H1 (cell line): ENCODE measurements at regions not wholly inside any gene's neighbourhood (a gene's known extent, or its start where the extent isn't known, plus 50 kb on each side); places are given as distances from the start of the nearest gene placed in this dataset.

Source experiments
- CTCF ChIA-PET: fragments of 300-600 bp; sonication (Branson Sonifier 250); formaldehyde crosslinking; loops from one replicate; lab custom pipeline; 2021; ENCODE audit not compliant: partially characterized antibody; lab: Charles Lee
- POLR2A ChIA-PET: fragments of 300-600 bp; sonication (Branson Sonifier 250); formaldehyde crosslinking; loops from one replicate; lab custom pipeline; 2021; ENCODE audit warnings: inconsistent platforms; ENCODE audit not compliant: partially characterized antibody; lab: Charles Lee
- DNase-seq, 2 experiments: peaks; one replicate each; pipeline versions ENCODE4 v3.0.0 to v3.0.0-alpha.2; 2010 to 2022; ENCODE audit warnings: low spot score in 2 of 2, low read depth in 1 of 2, mixed read lengths in 1 of 2
- FAIRE-seq: peaks from 2 replicates; lab custom pipeline; 2011; peaks lifted over from hg19 to GRCh38; lab: Jason Lieb, UNC
- H2AFZ ChIP-seq: 2 replicates; pipeline ENCODE4 v1.8.1; 2012; ENCODE audit warnings: low read length, inconsistent platforms
- H2AK5ac ChIP-seq: 2 replicates; pipeline ENCODE4 v1.6.1; 2013; ENCODE audit warnings: low read depth, low read length
- H2BK120ac ChIP-seq: replicated peaks from 2 replicates; pipeline ENCODE3; 2013; ENCODE audit warnings: low read depth, low read length, inconsistent platforms
- H2BK12ac ChIP-seq: 2 replicates; pipeline ENCODE4 v1.6.1; 2013; ENCODE audit warnings: low read depth, low read length
- H2BK15ac ChIP-seq: 2 replicates; pipeline ENCODE4 v1.6.1; 2013; ENCODE audit warnings: low read length
- H2BK20ac ChIP-seq: 2 replicates; pipeline ENCODE4 v1.6.1; 2013; ENCODE audit warnings: low read length
- H2BK5ac ChIP-seq: 2 replicates; pipeline ENCODE4 v1.6.1; 2013; ENCODE audit warnings: low read depth, low read length
- H3K14ac ChIP-seq: 2 replicates; pipeline ENCODE4 v1.6.1; 2013; ENCODE audit warnings: inconsistent platforms; ENCODE audit not compliant: insufficient read length
- H3K18ac ChIP-seq: 2 replicates; pipeline ENCODE4 v1.6.1; 2013; ENCODE audit warnings: low read length; ENCODE audit errors: extremely low read depth
- H3K23ac ChIP-seq: 2 replicates; pipeline ENCODE4 v1.6.1; 2013; ENCODE audit warnings: inconsistent platforms; ENCODE audit not compliant: insufficient read length
- H3K23me2 ChIP-seq: 2 replicates; pipeline ENCODE4 v1.6.1; 2013; ENCODE audit warnings: low read depth, low read length
- H3K27ac ChIP-seq: 2 replicates; pipeline ENCODE4 v1.6.1; 2011; ENCODE audit warnings: low read depth, low read length, inconsistent platforms
- H3K27me3 ChIP-seq, 4 experiments: replicated peaks in 1 of 4; 1 replicate in 1 of 4; 2 replicates in 3 of 4; pipeline versions ENCODE4 v1.6.1 to v1.8.1; 2011 to 2013; ENCODE audit warnings: low read length in 3 of 4, mild to moderate bottlenecking in 3 of 4, inconsistent platforms in 2 of 4, mixed read lengths in 2 of 4, moderate library complexity in 1 of 4; ENCODE audit not compliant: control insufficient read depth in 3 of 4, insufficient read depth in 3 of 4; ENCODE audit errors: extremely low read depth in 1 of 4
- H3K36me3 ChIP-seq, 4 experiments: 2 replicates each; pipeline versions ENCODE4 v1.6.1 to v1.8.1; 2011 to 2013; ENCODE audit warnings: mild to moderate bottlenecking in 4 of 4, low read length in 3 of 4, moderate library complexity in 2 of 4, control low read depth in 1 of 4, inconsistent platforms in 1 of 4; ENCODE audit not compliant: insufficient read depth in 4 of 4, control insufficient read depth in 2 of 4
- H3K4ac ChIP-seq: replicated peaks from 2 replicates; pipeline ENCODE3; 2013; ENCODE audit warnings: low read length, low read depth, mixed read lengths, inconsistent platforms; ENCODE audit not compliant: insufficient read length
- H3K4me1 ChIP-seq, 4 experiments: replicated peaks in 1 of 4; 1 replicate in 1 of 4; 2 replicates in 3 of 4; pipeline versions ENCODE4 v1.6.1 to v1.8.1; 2011 to 2013; ENCODE audit warnings: low read length in 3 of 4, inconsistent platforms in 2 of 4, mixed read lengths in 1 of 4; ENCODE audit not compliant: insufficient read depth in 4 of 4, control insufficient read depth in 3 of 4
- H3K4me2 ChIP-seq, 2 experiments: 2 replicates each; pipeline versions ENCODE4 v1.6.1 to v1.8.1; 2011 to 2013; ENCODE audit warnings: low read depth in 2 of 2, low read length in 2 of 2, control low read depth in 1 of 2, inconsistent platforms in 1 of 2, mild to moderate bottlenecking in 1 of 2; ENCODE audit not compliant: insufficient read depth in 1 of 2
- H3K4me3 ChIP-seq, 4 experiments: fragments of 200-600, 300-600 bp in 1 of 4; sonication (generic), shearing (Covaris generic), sonication (Bioruptor Twin) in 1 of 4; 2 replicates each; pipeline versions ENCODE4 v1.5.1 to v1.8.1; 2011 to 2016; ENCODE audit warnings: low read length in 4 of 4, low read depth in 3 of 4, control low read depth in 2 of 4, inconsistent platforms in 2 of 4, mild to moderate bottlenecking in 2 of 4, mixed read lengths in 1 of 4, moderate library complexity in 1 of 4; ENCODE audit not compliant: insufficient read depth in 2 of 4; ENCODE audit errors: extremely low read depth in 1 of 4
- H3K56ac ChIP-seq: replicated peaks from 2 replicates; pipeline ENCODE3; 2013; ENCODE audit warnings: low read depth, mild to moderate bottlenecking, mixed read lengths, low read length, inconsistent platforms; ENCODE audit not compliant: insufficient read length
- H3K79me1 ChIP-seq: 2 replicates; pipeline ENCODE4 v1.6.1; 2013; ENCODE audit warnings: low read depth, low read length, control low read depth
- H3K79me2 ChIP-seq, 2 experiments: 2 replicates each; pipeline versions ENCODE4 v1.6.1 to v1.8.1; 2012 to 2013; ENCODE audit warnings: low read length in 2 of 2, mild to moderate bottlenecking in 2 of 2, inconsistent platforms in 1 of 2; ENCODE audit not compliant: insufficient read depth in 2 of 2, control insufficient read depth in 1 of 2
- H3K9ac ChIP-seq, 4 experiments: replicated peaks in 1 of 4; 1 replicate in 1 of 4; 2 replicates in 3 of 4; pipeline versions ENCODE4 v1.6.1 to v1.8.1; 2011 to 2013; ENCODE audit warnings: low read depth in 3 of 4, low read length in 3 of 4, control low read depth in 2 of 4, mild to moderate bottlenecking in 2 of 4, moderate library complexity in 2 of 4, inconsistent platforms in 1 of 4; ENCODE audit errors: extremely low read depth in 1 of 4
- H3K9me3 ChIP-seq, 2 experiments: 2 replicates each; pipeline versions ENCODE4 v1.6.1 to v1.8.1; 2012 to 2013; ENCODE audit warnings: mild to moderate bottlenecking in 2 of 2, moderate library complexity in 2 of 2, control low read depth in 1 of 2, inconsistent platforms in 1 of 2, low read depth in 1 of 2, low read length in 1 of 2, mixed read lengths in 1 of 2; ENCODE audit not compliant: insufficient read depth in 2 of 2
- H4K20me1 ChIP-seq, 2 experiments: replicated peaks in 1 of 2; 2 replicates each; pipeline versions ENCODE3 to v1.8.1; 2011 to 2013; ENCODE audit warnings: inconsistent platforms in 2 of 2, low read length in 2 of 2, mild to moderate bottlenecking in 1 of 2; ENCODE audit not compliant: insufficient read depth in 2 of 2, control insufficient read depth in 1 of 2
- H4K5ac ChIP-seq: 2 replicates; pipeline ENCODE4 v1.6.1; 2013; ENCODE audit warnings: low read length, low read depth, mixed read lengths, inconsistent platforms; ENCODE audit not compliant: insufficient read length
- H4K8ac ChIP-seq: 2 replicates; pipeline ENCODE4 v1.8.0; 2013; ENCODE audit warnings: mild to moderate bottlenecking, moderate library complexity, low read length, inconsistent platforms; ENCODE audit not compliant: insufficient read depth; ENCODE audit errors: extremely low read depth
- H4K91ac ChIP-seq: replicated peaks from 2 replicates; pipeline ENCODE3; 2013; ENCODE audit warnings: low read length, mixed read lengths, inconsistent platforms; ENCODE audit not compliant: insufficient read length
- CREB1 ChIP-seq: IDR thresholded peaks from 2 replicates; pipeline ENCODE4 v1.6.1; 2012; ENCODE audit warnings: inconsistent platforms
- EGR1 ChIP-seq: IDR thresholded peaks from 2 replicates; pipeline ENCODE4 v1.6.1; 2011; ENCODE audit warnings: low read depth, low read length, borderline replicate concordance
- EP300 ChIP-seq, 2 experiments: IDR thresholded peaks; 1 replicate in 1 of 2; 2 replicates in 1 of 2; pipeline ENCODE4 v1.6.1; 2011 to 2012; ENCODE audit warnings: low read depth in 2 of 2, low read length in 2 of 2, mild to moderate bottlenecking in 2 of 2, borderline replicate concordance in 1 of 2, inconsistent platforms in 1 of 2, moderate library complexity in 1 of 2
- SIRT6 ChIP-seq: IDR thresholded peaks from one replicate; pipeline ENCODE4 v1.7.1; 2012; ENCODE audit warnings: low read length, inconsistent platforms
- SP1 ChIP-seq: IDR thresholded peaks from 2 replicates; pipeline ENCODE4 v1.6.1; 2011; ENCODE audit warnings: low read depth, low read length
- TAF7 ChIP-seq: optimal IDR thresholded peaks from 2 replicates; pipeline ENCODE3; 2011; ENCODE audit warnings: low read depth, mild to moderate bottlenecking, inconsistent platforms, low read length, moderate library complexity, borderline replicate concordance
- TBP ChIP-seq: IDR thresholded peaks from 2 replicates; pipeline ENCODE4 v1.6.1; 2011; ENCODE audit warnings: low read depth, low read length, improper control_type of control experiment
- WGBS, 2 experiments: shearing (Covaris generic) in 1 of 2; methylation state at CpG; one replicate each; pipeline versions ENCODE4 v1.1.6 to v1.1.7; 2013 to 2015; ENCODE audit warnings: low lambda C conversion rate in 2 of 2, mixed read lengths in 2 of 2, inconsistent platforms in 1 of 2, low coverage in 1 of 2, missing lambda C conversion rate in 1 of 2; ENCODE audit not compliant: insufficient replicate concordance in 2 of 2, insufficient coverage in 1 of 2, insufficient read length in 1 of 2; ENCODE audit errors: extremely low coverage in 1 of 2, missing lambda C conversion rate in 1 of 2; 5-methylcytosine and 5-hydroxymethylcytosine counted together
- TF ChIP-seq, protein P1 (sequence below): IDR thresholded peaks from 2 replicates; pipeline ENCODE4 v1.6.1; 2012; ENCODE audit warnings: inconsistent platforms

DNA sequence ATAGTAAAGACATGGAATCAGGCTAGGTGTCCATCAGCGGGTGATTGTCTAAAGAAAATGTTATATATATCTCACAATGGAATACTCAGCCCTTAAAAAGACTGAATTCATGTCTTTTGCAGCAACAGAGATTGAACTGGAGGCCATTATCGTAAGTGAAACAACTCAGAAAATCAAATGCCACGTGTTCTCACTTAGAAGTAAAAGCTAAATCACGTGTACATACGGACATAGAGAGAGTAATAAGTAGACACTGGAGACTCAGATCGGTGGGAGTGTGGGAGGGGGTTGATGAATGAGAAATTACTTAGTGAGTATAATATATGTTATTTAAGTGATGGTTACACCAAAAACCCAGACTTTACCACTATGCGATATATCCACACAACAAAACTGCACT, 266.3 kb upstream of the PPFIA2 start:
- no peak for FAIRE-seq
- ChIA-PET CTCF (no interaction called here), POLR2A (no interaction called here)
- TF ChIP-seq SP1: no peak
- TF ChIP-seq TAF7: no peak
- TF ChIP-seq SIRT6: no peak
- TF ChIP-seq, protein P1, sequence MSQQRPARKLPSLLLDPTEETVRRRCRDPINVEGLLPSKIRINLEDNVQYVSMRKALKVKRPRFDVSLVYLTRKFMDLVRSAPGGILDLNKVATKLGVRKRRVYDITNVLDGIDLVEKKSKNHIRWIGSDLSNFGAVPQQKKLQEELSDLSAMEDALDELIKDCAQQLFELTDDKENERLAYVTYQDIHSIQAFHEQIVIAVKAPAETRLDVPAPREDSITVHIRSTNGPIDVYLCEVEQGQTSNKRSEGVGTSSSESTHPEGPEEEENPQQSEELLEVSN: no peak
- no peak for TF ChIP-seq TBP
- TF ChIP-seq EGR1: no peak
- TF ChIP-seq CREB1: no peak
- no peak for TF ChIP-seq EP300 (IDR thresholded peaks at IDR 0.05; ENCODE audit: borderline replicate concordance in 1 of 2, low read depth in 2 of 2, low read length in 2 of 2)

More for the DNA sequence above, 266.3 kb upstream of the PPFIA2 start:
- H2AFZ ChIP-seq: no peak overlapping the region
- no peaks in the 10 kb centered on the region for H4K20me1 ChIP-seq
- DNase-seq: no peak
- H3K79me1 ChIP-seq: no peaks in the 10 kb centered on the region
- H3K56ac ChIP-seq: no peak overlapping the region
- H3K23me2 ChIP-seq: no peaks in the 10 kb centered on the region
- no peak overlapping the region for H4K8ac ChIP-seq
- no peak overlapping the region for H3K4me2 ChIP-seq
- no peak overlapping the region for H2BK15ac ChIP-seq
- no peak overlapping the region for H2BK5ac ChIP-seq
- H2BK20ac ChIP-seq: no peak overlapping the region
- no peaks in the 10 kb centered on the region for H3K79me2 ChIP-seq
- H3K4me1 ChIP-seq: no peaks in the 10 kb centered on the region
- no peak overlapping the region for H3K27ac ChIP-seq
- no peak overlapping the region for H3K18ac ChIP-seq
- no peak overlapping the region for H2AK5ac ChIP-seq
- no peak overlapping the region for H3K14ac ChIP-seq
- no peaks in the 10 kb centered on the region for H3K9me3 ChIP-seq
- H4K5ac ChIP-seq: no peak overlapping the region
- no peak overlapping the region for H3K4me3 ChIP-seq
- H3K36me3 ChIP-seq: no peaks in the 10 kb centered on the region
- H3K4ac ChIP-seq: no peak overlapping the region
- WGBS, 2 experiments: 90 to 100% methylated on average over 1 to 7 of the region's 7 CpGs
- H3K27me3 ChIP-seq: no peaks in the 10 kb centered on the region
- H3K23ac ChIP-seq: no peak overlapping the region
- no peak overlapping the region for H3K9ac ChIP-seq
- H2BK12ac ChIP-seq: no peak overlapping the region
- H2BK120ac ChIP-seq: no peak overlapping the region
- no peak overlapping the region for H4K91ac ChIP-seq
